ENCODE measurements at regions not wholly inside any gene's neighbourhood (a gene's known extent, or its start where the extent isn't known, plus 50 kb on each side); places are given as distances from the start of the nearest gene placed in this dataset.

DNA sequence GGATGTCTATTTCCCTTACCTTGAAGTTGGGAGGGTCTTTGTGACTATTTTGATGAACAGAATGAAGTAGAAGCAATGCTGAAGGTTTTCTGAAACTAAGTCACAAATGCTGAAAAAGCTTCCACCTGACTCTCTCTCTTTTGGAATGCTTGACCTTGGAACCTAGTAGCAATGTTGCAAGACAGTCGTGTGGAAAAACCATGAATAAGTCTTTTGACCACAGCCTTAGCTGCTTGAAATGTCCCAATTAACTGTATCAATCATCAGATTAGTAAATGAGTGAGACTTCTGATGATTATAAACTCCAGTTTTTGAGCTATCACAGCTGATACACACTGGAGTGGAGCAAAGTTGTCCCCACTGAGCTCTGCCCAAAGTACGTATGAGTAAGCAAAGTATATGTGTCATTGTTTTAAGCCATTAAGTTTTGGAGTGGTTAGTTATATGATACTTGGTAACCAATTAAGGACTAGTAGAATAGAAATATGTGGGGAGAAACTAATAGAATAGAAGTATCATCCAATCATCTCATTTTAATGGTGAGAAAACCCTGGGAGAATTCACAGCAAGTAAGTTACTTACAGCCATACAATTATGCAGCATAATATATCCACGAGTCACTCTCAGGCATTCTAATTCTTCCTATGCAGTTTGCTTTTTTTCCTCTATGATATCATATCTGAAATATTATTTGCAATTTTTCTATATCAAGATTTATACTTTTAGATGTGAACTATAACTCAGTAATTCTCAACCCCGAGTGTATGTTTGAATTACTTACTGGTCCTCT, 1010.6 kb downstream of the ROBO2 start:
- no peak overlapping the region for H3K27ac ChIP-seq
- DNase-seq, result no peak
- no peaks in the 10 kb centered on the region for H3K4me1 ChIP-seq
- TF ChIP-seq, protein P1, sequence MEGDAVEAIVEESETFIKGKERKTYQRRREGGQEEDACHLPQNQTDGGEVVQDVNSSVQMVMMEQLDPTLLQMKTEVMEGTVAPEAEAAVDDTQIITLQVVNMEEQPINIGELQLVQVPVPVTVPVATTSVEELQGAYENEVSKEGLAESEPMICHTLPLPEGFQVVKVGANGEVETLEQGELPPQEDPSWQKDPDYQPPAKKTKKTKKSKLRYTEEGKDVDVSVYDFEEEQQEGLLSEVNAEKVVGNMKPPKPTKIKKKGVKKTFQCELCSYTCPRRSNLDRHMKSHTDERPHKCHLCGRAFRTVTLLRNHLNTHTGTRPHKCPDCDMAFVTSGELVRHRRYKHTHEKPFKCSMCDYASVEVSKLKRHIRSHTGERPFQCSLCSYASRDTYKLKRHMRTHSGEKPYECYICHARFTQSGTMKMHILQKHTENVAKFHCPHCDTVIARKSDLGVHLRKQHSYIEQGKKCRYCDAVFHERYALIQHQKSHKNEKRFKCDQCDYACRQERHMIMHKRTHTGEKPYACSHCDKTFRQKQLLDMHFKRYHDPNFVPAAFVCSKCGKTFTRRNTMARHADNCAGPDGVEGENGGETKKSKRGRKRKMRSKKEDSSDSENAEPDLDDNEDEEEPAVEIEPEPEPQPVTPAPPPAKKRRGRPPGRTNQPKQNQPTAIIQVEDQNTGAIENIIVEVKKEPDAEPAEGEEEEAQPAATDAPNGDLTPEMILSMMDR (IDR thresholded peaks at IDR 0.05), result no peak
- TF ChIP-seq POLR2A (IDR thresholded peaks at IDR 0.05), result no peak
- H3K36me3 ChIP-seq, result no peaks in the 10 kb centered on the region
- H3K4me3 ChIP-seq, result no peak overlapping the region
- H3K27me3 ChIP-seq, result no peaks in the 10 kb centered on the region
- H3K9me3 ChIP-seq, result no peaks in the 10 kb centered on the region

DNA sequence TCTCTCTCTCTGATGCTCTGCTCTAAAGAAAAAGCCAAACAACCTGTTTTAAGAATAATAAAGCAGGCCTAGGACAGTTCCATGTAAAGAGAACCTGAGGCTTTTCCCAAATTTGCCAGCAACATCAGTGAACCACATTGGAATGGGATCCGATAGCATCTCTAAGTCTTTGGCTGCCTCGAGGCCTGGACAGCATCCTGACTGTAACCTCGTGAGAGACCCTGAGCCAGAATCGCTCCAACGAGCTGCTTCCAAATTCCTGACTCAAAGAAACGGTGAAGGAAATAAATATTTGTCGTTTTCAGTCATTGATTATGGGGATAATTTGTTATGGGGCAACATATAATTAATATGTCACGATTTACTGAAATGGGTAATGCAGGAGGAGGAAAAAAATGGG, 1012.8 kb downstream of the ROBO2 start:
- H3K4me3 ChIP-seq, result no peak overlapping the region
- H3K9me3 ChIP-seq, result no peaks in the 10 kb centered on the region
- no peaks in the 10 kb centered on the region for H3K4me1 ChIP-seq
- TF ChIP-seq POLR2A (IDR thresholded peaks at IDR 0.05), result no peak
- TF ChIP-seq, protein P1 (IDR thresholded peaks at IDR 0.05), result no peak
- DNase-seq, result no peak
- H3K27ac ChIP-seq, result no peak overlapping the region
- H3K36me3 ChIP-seq, result no peaks in the 10 kb centered on the region
- no peaks in the 10 kb centered on the region for H3K27me3 ChIP-seq

DNA sequence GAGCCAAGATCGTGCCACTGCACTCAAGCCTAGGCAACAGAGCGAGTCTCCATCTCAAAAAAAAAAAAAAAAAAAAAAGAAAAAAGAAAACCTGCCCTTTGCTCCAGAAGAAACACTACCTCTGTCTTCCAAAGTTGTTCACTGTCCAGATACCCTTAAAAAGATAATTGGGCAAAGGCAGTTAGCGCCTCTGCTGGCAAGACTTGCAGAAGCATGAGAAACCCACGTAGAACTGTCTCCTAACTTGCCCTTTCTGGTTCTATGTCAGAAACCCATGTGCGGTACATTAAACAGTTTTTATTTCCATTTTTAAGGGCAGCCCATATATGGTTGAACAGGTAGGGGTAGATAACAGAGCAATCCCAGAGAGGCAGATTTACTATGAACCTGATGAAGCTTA, 1026.4 kb downstream of the ROBO2 start:
- no peak for DNase-seq
- TF ChIP-seq POLR2A (IDR thresholded peaks at IDR 0.05), result no peak
- TF ChIP-seq, protein P1 (IDR thresholded peaks at IDR 0.05), result no peak
- no peaks in the 10 kb centered on the region for H3K27me3 ChIP-seq
- H3K4me1 ChIP-seq, result no peaks in the 10 kb centered on the region
- no peaks in the 10 kb centered on the region for H3K36me3 ChIP-seq
- H3K9me3 ChIP-seq, result no peaks in the 10 kb centered on the region
- no peak overlapping the region for H3K4me3 ChIP-seq
- H3K27ac ChIP-seq, result no peak overlapping the region

DNA sequence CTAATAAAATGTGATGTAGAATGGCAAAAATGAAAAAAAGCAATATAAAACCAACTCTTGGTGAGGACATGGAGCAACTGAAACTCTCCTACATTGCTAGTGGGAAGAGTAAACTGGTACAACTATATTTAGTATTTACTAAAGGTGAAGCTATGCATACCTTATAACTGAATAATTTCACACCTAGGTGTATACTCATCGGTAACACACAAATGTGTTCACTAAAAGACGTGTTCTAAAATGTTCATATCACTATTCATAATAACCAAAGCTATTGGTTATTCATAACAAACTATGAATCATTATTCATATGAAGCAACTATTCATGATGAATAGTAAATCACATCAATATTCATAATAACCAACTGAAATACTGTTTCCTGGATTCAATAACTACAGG, 1030.3 kb downstream of the ROBO2 start:
- no peak for TF ChIP-seq POLR2A (IDR thresholded peaks at IDR 0.05)
- TF ChIP-seq, protein P1 (IDR thresholded peaks at IDR 0.05), result no peak
- no peak for DNase-seq
- no peak overlapping the region for H3K4me3 ChIP-seq

DNA sequence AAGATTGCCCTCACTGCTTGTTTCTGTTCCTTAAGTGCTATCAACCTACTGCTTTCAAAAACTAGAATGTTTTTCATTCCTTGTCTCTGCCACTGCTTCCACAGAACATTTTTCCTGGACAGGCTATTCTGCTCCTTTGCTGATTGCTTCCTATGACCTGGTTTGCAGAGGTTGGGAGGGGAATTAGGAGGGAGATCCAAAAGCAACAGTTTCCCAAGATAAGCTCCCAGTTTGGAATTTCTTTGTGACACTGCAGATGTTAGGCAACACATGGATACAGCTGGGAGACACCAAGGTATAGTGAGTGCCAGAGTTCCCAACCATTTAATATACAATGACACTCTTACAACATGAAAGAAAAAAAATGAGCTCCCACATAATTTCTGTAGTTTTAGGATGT, 1036.5 kb downstream of the ROBO2 start:
- no peak for TF ChIP-seq POLR2A (IDR thresholded peaks at IDR 0.05)
- TF ChIP-seq, protein P1 (IDR thresholded peaks at IDR 0.05), result no peak

More for the DNA sequence above, 1030.3 kb downstream of the ROBO2 start:
- Histone ChIP-seq H3K27ac (no peak overlapping the region), H3K36me3 (no peaks in the 10 kb centered on the region), H3K9me3 (no peaks in the 10 kb centered on the region), H3K4me1 (no peaks in the 10 kb centered on the region), H3K27me3 (no peaks in the 10 kb centered on the region)

More for the DNA sequence above, 1036.5 kb downstream of the ROBO2 start:
- Histone ChIP-seq H3K4me3 (no peak overlapping the region), H3K9me3 (no peaks in the 10 kb centered on the region), H3K27me3 (no peaks in the 10 kb centered on the region), H3K36me3 (no peaks in the 10 kb centered on the region), H3K27ac (no peak overlapping the region), H3K4me1 (no peaks in the 10 kb centered on the region)
- no peak for DNase-seq

All from Peyer's patch (tissue), 4 donors.